ENCODE measurements at regions not wholly inside any gene's neighbourhood (a gene's known extent, or its start where the extent isn't known, plus 50 kb on each side); places are given as distances from the start of the nearest gene placed in this dataset.

GRCh38 chr20:3328501-3328900 lies 79.0 kb downstream of the DNAAF9 start:
- DNase-seq (ENCODE audit: extremely low read depth in 1 of 4, low spot score in 3 of 4) (no peak), ATAC-seq (no peak), FAIRE-seq (no peak)
- Histone ChIP-seq H3K9me1 (ENCODE audit: control insufficient read depth, insufficient read depth, low read length) (no peaks in the 10 kb centered on the region), H3K4me1 (replicated peaks in 1 of 2; ENCODE audit: control insufficient read depth in 2 of 2, insufficient read depth in 2 of 2, low read length in 2 of 2) (no peaks in the 10 kb centered on the region; a peak in 1 of 5 replicates), H3K9ac (ENCODE audit: insufficient read depth in 1 of 2, low read depth in 2 of 2, low read length in 2 of 2) (no peak overlapping the region), H3K4me3 (no peak overlapping the region), H3K79me2 (ENCODE audit: control insufficient read depth, insufficient read depth, low read length) (no peaks in the 10 kb centered on the region), H3K4me2 (ENCODE audit: insufficient read depth, low read length) (no peak overlapping the region), H4K20me1 (replicated peaks; ENCODE audit: control insufficient read depth, insufficient read depth, low read length) (no peaks in the 10 kb centered on the region; the same call in 1 of the 2 replicates), H3K27me3 (ENCODE audit: control insufficient read depth in 2 of 2, insufficient read depth in 2 of 2, low read length in 2 of 2) (no peaks in the 10 kb centered on the region), H2AFZ (ENCODE audit: low read depth, low read length) (no peak overlapping the region), H3K9me3 (replicated peaks; ENCODE audit: control insufficient read depth, insufficient read depth, low read depth, low read length) (no peaks in the 10 kb centered on the region), H3K27ac (ENCODE audit: extremely low read depth, low read depth, low read length) (no peak overlapping the region), H3K36me3 (ENCODE audit: control insufficient read depth, insufficient read depth, low read length) (no peaks in the 10 kb centered on the region)
- BruUV-seq (replicated peaks), result no TSS peak
- intact Hi-C loops (cut with micrococcal nuclease), result no loop called here
- in situ Hi-C loops (cut with MboI), result no loop called here
- 57% methylated on average over 4 of the region's 4 CpGs for WGBS (ENCODE audit: insufficient coverage, low coverage, missing lambda C conversion rate)
- POLR2A ChIA-PET, result interaction anchor here (0.6 kb wide), 2 partner anchors 77 to 81 kb away, joined by 3 to 4 read pairs; no protein-coding TSS in a partner anchor
- TF ChIP-seq NR2C2 (CRISPR knock-in tag; IDR thresholded peaks at IDR 0.05), result no peak
- no peak for TF ChIP-seq NR2C2 (tag; IDR thresholded peaks at IDR 0.05)
- no peak for TF ChIP-seq SLC30A9 (CRISPR knock-in tag; IDR thresholded peaks at IDR 0.05)
- no peak for TF ChIP-seq ZNF197 (CRISPR knock-in tag; IDR thresholded peaks at IDR 0.05; ENCODE audit: low read depth)
- TF ChIP-seq CHD2 (IDR thresholded peaks at IDR 0.05; ENCODE audit: low read depth, low read length), result no peak
- no peak for TF ChIP-seq ZNF507 (tag; conservative IDR thresholded peaks at IDR 0.05)
- no peak for TF ChIP-seq ATF4 (CRISPR knock-in tag; IDR thresholded peaks at IDR 0.05)
- TF ChIP-seq ASH1L (IDR thresholded peaks at IDR 0.05; ENCODE audit: borderline replicate concordance, low read depth, partially characterized antibody), result no peak
- no peak for TF ChIP-seq SRSF3 (IDR thresholded peaks at IDR 0.05; ENCODE audit: insufficient read depth, low read length)
- CTCF ChIA-PET (ENCODE audit: low intra/inter-chr PET ratio), result no interaction called here
